Stimulated activated CD4-positive, alpha-beta T cell treated with anti-CD3 and anti-CD28 coated beads, Interleukin-12 subunit alpha, Interleukin-12 subunit beta, amount 100 ng/mL, for 48 hours (primary cell): ENCODE measurements at regions not wholly inside any gene's neighbourhood (a gene's known extent, or its start where the extent isn't known, plus 50 kb on each side); places are given as distances from the start of the nearest gene placed in this dataset.

ENCODE experiments used
- DNase-seq, 3 donors: peaks; one replicate each; pipeline ENCODE4 v3.0.0-alpha.2; 2020; ENCODE audit warnings: low read depth in 2 of 3, low spot score in 1 of 3

DNA sequence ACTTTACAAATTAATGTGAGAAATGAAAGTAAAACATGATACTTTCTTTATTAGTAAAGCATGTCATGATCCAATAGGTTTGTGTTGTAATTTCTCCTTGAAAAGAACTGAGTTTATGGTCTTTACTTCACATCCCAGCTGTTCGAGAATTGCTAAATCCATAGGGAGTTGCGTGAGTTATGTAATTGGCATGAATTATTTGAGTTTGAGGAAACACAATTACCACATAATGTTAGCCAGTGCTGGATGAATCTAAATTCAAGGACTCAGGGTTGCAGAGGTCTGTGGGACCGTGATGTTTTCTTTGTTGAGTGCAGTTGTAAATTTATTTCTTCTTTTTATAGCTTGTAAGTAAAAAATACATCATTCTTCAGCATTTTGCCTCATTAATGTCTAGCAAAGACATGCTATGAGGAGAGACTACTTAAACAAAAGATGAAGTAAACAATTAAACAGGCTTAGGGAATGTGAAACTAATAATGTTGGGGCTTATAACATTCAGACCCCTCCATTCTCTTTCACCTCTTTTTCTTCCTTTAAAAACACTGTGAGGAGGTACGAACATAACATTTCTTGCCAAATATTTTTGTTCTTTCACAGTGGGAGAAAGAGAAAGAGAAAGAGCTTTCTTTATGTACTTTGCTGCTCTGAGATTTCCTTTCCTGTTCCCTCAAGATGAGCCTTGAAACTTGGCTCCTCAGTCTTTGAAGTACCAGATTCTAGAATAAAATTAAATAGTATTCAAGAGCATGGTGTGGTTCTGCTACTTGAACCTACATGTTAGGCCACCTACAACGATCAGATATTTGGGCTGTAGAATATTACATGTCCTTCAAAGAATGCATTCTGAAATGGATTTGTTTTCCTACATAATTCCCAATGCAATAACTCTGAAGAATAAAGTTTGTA, 159.6 kb upstream of the ANK2 start:
- DNase-seq: no peak

DNA sequence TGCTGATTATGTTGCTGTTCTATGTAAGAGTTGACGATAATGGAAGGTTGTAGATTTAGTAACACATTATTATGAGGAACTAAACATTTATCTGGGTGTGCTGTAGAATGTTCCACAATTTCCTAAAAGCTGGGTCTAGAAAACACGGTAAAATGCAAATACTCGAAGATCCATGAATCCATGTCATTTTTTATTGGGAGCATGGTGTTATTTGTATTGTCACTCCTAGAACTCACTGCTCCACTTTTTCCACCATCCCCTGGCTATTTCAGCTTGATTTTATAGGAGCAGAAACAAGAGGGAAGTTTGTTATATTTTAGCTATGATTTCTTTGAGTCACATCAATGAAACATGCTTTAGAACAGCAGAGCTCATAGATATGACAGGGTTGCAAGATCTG, 155.0 kb upstream of the ANK2 start:
- no peak for DNase-seq

DNA sequence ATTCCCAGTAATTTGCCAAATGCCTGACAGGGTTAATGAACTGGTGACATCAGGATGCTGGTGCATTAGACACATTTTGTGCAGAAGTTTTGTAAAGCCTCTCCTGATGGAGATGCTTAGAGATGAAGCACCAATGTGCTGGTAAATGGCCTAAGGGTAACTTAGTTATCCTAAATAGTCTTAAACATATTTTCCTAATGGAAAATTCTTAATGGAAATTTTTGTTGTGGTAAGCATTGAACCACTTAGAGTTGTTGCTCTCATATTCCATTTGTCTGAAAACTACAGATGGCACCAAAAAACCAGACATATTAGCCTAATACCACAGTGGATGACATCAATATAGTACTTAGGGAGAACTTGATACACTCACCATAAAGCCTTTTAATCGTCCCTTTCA, 154.5 kb upstream of the ANK2 start:
- no peak for DNase-seq

DNA sequence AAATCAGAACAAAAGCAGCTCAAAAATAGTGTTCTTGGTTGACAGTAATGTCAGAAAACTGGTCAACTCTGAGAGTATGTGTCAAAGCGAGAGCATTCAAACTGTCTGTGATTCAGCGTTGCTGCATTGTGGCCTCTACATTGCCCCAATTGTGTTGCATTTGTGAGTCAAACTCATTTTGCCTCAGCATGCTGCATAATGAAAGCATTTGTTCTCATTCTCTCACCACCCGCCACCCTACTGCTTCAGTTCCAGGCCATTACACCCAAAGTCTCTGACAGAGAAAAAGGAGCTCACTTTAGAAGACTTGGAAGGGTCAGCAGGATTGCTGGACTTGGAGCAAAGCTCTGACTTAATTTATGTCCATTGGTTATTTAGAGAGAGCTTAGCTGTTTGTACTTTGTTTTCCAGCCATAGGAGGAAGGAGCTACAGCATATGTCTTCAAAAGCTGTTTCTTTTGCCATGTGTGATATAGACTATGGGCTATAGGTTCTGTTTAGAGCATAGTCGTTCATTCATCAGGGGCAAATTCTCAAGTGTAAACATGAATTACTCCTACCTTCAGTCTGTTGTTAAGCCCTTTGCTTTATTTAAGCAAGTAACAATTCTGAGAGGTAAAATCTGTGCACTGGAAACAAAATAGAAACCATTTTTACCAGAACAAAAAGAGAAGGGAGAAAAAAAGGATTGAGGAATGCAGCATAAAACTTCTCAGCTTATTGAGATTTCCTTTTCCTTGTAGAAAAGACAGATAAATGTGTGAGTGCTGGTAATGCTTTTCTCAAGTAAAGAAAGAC, 153.4 kb upstream of the ANK2 start:
- DNase-seq: no peak

DNA sequence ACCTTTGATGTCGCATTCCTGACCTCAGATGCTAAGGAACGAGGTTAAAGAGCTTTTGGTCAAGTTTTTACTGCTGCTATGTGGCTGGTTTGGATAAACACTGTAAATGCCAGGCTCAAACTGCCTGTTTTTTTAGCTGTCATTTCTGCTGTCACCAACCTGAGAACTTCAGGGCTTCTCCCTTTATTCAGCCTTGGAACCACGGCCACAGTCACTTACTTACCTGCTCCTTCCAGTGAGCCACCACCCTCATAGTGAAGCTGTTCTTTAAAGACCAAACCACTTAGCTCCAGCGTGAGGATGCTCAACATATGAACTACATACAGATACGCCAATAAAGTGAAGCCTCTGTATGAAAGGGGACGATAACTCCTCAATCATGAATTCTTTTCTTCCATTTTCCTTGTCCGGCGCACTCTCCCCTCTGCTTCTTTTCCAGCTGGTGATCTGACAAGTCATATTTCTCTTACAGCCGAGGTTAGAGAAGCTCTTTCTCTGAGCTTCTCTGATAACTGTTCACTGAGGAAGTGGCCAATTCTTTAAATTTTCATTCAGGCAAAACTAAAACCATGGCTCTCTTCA, 152.8 kb upstream of the ANK2 start:
- DNase-seq: no peak

DNA sequence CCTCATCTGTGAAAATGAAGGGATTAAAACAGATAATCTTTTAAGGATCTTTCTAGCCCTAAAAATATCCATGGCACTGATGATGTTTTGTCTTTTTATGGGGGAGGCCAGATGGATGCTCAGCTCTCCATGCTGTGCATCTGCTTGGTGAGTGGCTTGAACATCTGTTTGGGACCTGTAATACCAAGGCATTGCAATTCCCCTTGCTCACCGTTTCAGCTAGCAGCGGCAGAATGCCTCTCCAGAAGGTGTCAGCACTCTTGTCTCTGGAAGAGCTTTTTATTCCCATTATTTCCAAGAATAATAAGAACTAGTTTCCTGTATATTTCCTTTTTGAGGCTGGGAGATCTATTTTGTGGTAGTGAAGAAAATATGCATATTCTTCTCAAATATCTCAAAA, 151.9 kb upstream of the ANK2 start:
- DNase-seq: no peak

DNA sequence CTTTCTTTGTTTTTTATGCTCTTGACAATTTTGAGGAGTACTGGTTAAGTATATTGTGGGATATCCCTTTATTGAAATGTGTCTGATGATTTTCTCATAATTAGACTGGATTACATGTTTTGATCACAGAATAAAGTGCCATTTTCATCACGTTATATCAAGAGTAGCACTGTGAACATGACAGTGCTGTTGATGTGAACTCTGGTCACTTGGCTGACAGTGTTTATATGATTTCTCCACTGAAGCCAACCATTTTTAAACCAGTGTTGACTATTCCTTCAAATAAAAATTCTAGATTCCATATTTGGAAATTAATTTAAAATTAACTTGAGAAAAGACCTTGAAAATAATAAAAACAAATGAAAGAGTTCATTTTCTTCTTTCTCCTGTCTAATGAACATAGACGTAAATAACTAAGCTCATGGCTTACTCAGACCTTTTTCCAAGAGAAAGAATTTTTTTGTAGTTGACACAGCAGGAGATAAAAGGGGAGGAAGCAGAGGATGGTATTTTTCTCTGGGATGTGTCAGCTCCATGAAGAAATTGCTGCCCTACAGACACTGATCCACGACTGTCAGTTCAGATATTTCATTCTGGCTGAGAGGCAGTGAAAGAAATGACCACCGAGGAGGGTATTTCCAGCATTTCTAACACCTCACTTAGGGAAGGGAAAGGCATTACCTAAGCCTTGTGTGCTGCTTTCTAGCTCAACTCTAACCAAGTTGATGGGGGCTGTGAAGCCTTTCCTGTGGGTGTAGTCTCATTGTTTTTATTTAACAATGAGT, 150.9 kb upstream of the ANK2 start:
- no peak for DNase-seq

DNA sequence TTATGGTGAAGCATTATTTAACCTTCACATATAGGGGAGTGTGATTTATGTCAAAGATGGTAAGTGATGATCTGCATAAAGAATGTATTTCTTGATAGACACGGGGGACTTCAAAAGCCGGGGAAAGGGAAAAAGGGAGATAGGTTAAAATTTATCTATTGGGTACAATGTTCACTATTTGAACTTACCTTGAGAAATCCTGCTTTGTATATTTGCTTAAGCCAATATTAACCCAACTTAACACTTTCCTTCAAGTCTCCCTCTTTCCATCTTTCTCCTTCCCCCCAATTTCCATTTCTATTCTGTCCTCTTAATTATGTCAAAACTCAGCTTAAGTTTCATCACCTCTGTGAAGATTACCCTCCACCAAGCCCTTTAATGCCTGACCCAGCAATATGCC, 149.0 kb upstream of the ANK2 start:
- DNase-seq: no peak

DNA sequence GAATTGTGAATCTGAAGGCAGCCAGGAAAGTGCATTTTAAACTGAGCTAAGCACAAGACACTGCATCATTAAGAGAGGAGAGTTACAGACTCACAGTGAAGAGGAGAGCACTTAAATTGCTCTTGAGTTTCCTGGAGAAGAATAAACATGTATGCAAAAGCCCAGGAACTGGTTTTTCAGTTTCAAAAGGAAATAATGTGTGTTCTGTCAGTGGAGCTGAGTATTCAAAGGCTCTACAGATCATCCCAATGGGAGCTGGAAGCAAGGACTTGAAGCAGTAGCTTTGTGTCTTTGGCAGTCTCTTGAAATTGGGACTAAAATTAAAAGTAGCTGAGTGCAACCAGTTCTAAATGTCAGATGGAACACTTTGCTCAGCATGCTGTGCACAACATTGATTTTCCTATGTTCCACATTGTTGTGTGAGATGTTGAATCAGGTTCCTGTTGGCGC, 147.5 kb upstream of the ANK2 start:
- no peak for DNase-seq

DNA sequence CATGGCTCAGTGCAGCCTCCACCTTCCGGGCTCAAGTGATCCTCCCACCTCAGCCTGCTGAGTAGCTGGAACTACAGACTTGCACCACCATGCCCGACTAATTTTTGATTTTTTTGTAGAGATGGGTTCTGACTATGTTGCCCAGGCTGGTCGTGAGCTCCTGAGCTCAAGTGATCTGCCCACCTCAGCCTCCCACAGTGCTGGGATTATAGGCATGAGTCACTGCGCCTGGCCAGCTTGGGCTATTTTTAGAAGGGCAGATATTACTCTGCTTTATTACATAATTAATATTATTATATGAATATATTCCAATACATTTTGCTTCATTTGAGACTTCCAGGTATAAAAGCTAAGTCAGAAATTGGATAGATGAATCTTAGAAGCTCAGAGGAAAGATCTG, 143.7 kb upstream of the ANK2 start:
- DNase-seq: no peak

DNA sequence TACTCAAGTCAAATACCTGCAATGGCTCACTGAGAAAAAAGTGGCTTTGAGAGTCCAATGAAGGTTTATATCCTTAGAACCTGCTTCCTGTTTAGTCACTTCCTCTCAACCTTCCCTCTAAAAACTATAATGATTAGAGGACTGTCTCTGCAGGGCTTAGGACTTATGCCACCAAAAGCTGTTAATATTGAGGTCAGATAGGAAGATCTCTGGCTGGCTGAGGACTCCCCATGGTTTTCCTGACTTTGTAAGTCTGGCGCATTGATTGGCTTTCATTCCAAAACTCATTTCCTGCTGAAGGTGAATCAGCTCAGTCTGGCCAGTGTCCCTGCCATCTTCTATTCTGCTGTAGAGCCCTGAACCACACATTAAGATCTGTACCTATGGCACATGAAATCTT, 140.9 kb upstream of the ANK2 start:
- no peak for DNase-seq

DNA sequence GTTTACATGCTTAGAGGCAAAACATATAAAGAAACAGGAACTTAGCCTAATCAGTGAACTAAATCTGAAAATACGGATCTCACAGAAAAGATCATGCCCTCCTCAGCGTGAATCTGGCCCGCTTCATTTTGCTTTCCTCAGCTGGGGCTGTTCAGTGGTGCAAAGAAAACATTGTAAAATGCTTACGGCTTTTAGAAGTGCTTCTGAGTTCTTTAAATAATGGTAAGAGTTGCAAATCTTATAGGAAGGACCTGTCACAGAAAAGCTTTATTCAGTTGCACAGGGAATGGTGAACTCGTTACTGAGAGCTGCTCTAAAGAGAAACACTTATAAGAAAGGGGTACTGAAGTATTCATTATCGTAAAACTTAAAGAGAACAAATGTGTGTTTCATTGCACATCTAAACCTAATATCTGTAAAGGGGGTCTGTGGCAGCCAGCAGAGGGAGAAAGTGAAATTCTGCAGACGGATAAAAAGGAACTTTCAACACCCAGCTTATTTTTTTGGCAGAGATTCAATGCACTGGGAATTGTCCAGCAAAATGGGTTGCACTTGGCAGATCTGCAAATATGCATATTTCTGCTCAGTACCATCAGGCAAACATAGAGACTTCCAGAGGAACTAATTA, 139.2 kb upstream of the ANK2 start:
- no peak for DNase-seq

DNA sequence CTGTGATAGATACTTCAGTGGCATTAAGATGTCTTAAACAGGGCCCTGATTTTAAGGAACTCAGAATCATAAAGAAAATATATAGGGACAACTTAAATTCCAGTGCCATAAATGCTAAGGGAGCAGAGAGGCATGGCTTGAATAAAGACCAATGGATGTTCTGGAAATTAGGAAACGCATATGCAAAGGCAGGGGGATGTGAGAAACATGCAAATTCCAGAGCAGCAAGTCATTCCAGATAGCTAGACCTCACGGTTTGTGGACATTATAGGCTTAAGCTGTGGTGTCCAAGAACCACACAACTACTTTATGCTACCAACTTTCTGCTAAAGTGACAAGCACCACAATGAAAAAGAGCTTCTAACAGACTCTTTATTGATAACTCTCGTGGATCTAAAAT, 132.6 kb upstream of the ANK2 start:
- DNase-seq: no peak

DNA sequence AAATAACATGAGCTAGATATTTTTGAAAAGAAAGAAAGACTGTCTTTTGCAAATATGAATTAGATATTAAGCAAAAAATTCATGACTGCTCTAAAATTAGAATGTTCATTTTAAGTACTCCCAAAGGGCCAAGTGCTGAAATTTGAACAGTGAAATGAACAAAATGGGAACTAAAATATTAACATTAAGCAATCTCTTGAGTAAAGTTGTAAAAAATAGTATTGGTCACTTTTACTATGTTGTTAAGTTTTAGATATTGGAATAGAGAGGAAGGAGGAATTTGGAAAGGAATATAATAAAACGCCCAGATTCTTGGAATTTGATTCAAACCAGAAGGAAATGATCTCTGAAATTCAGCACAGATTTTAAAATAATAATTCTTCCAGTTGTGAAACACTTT, 125.9 kb upstream of the ANK2 start:
- DNase-seq: no peak

DNA sequence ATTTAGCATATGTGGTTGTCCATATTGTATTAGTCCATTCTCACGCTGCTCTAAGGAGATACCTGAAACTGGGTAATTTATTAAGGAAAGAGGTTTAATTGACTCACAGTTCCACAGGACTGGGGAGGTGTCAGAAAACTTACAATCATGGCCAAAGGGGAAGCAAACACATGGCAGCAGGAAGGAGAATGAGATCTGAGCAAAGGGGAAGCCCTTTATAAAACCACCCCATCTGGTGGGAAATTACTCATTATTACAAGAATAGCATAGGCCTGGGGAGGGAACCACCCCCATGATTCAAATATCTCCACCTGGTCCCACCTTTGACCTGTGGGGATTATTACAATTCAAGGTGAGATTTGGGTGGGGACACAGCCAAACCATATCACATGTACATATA, 122.6 kb upstream of the ANK2 start:
- DNase-seq: no peak

DNA sequence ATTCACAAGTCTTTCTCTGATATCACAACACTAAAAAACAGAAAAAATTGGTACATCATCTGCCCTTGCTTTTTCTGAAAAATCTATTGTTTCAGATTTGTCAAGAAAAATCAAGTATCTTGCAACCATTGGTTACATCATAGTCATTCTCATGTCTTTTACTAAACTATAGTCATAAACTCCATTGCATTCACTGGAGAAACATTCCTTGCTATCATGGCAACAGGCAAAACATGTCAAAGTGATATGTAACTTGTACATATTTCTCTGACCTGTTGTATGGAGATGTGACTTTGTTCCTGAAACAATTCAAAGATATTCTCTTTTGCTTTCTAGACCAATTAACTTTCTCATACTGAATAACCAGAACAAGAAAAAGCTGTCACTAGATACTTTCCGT, 121.9 kb upstream of the ANK2 start:
- DNase-seq: no peak

DNA sequence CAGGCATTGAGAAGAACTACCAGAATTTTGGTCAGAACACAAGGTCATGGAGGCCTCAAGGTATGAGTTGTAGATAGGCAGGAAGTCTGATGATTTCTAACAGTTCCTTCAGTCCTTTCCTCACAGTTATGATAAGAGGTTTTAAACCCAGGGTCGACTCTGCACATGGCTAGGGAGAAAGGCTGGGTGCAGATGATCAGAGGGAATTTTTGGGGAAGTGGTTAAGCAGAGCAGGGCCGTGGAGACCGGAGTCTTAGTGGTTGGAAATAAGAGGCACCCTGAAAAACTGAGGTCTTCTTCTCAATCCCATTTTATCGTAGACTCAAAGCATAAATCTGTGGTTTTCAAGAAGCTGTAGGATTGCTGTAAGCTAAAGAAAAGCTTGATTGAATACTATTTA, 118.5 kb upstream of the ANK2 start:
- no peak for DNase-seq

DNA sequence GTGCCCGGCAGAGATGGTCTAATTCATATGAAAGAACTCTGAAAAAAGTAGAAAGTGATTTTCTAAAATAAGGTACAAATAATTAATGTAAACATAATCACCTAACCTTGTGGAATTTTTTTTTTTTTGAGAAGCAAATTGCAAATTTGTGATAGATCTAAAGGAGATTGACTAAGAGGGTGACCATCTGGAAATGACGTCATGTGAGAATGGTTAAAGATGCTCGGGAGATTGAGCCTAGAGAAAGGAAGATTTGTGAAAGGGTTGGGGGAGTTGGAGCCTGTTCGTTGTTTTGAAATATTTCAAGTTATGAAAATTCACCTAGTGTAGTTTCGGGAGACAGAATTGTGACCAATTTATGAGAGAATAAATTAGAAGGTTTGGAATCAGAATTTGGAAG, 115.7 kb upstream of the ANK2 start:
- DNase-seq: no peak

DNA sequence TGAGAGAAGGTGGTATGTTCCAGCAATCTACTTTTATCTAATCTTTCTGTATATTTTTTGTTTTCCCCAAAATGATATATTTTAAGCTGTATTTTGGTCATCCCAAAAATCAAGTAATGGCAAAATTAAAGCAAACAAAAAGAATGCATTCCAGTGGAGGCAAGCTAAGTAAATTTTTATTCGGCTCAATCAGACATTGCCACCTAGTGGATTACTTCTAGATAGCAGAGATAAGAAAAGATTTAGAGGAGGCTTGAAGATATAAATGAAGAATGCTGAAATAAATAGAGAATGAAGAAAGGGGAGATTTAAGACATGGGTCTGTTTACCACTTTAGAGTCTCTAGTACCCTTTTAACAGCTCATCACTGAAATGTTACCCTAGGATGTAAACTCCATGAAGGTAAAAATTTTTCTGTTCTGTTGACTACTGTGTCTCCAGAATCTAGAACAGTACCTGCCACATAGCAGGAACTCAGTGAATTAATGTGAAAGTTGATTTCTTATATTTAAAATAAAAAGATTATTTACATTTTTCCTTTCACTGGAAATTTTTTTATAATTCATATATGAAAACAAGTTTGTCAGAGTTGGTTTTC, 110.9 kb upstream of the ANK2 start:
- DNase-seq: no peak

DNA sequence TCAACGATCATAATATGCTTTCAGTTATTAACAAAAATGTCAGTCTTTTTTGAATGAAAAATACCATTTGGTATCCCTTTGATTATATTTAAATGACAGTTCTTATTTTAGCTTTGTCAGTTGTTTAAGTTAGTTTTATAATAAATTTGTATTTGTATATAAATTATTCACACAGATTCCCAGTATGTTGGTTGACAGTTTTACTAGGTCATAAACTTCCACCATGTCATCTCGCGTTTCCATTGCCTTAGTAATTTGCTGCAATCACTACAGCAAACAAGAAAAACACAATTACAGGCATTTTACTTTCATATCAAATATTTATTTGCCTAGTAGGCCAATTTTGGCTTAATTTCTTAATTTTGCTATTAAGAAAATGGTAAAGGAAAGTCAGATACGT, 109.6 kb upstream of the ANK2 start:
- DNase-seq: no peak
